Epithelial cell of prostate (primary cell): ENCODE measurements at regions not wholly inside any gene's neighbourhood (a gene's known extent, or its start where the extent isn't known, plus 50 kb on each side); places are given as distances from the start of the nearest gene placed in this dataset.
A peak's percentile ranks its signal among the peaks of the same experiment; 100 is the strongest.

Experiments used
- DNase-seq: peaks from one replicate; pipeline ENCODE4 v3.0.0-alpha.2; 2011; ENCODE audit warnings: low read depth, low spot score
- H3K27ac ChIP-seq: fragments of 450-650 bp; 2 replicates; pipeline ENCODE4 v1.5.1; 2017; ENCODE audit warnings: mild to moderate bottlenecking

GRCh38 chr3:174749143-174749542 is 110.0 kb upstream of the NAALADL2 start:
- no peak overlapping the region for H3K27ac ChIP-seq
- DNase-seq, result no peak

- DNase-seq, result no peak
- H3K27ac ChIP-seq, result no peak overlapping the region
Observed at GRCh38 chr3:174755833-174756829, 103.0 kb upstream of the NAALADL2 start.

- DNase-seq, result no peak
- no peak overlapping the region for H3K27ac ChIP-seq
Observed at GRCh38 chr3:174758943-174759342, 100.2 kb upstream of the NAALADL2 start.

- no peak for DNase-seq
- peak overlapping the region; percentile 43 for H3K27ac ChIP-seq
Observed at GRCh38 chr3:174767406-174767805, 91.7 kb upstream of the NAALADL2 start.

GRCh38 chr3:174767853-174768382 is 91.2 kb upstream of the NAALADL2 start:
- peak; percentile 31 for DNase-seq

GRCh38 chr3:174769171-174769570 is 90.0 kb upstream of the NAALADL2 start:
- DNase-seq, result no peak
- no peak overlapping the region for H3K27ac ChIP-seq

More at GRCh38 chr3:174767853-174768382, 91.2 kb upstream of the NAALADL2 start:
- H3K27ac ChIP-seq, result peak overlapping the region; percentile 43

GRCh38 chr3:174775603-174776002 is 83.5 kb upstream of the NAALADL2 start:
- H3K27ac ChIP-seq, result peak overlapping the region; percentile 54
- no peak for DNase-seq

- peak; percentile 65 for DNase-seq
- H3K27ac ChIP-seq, result peak overlapping the region; percentile 54
Observed at GRCh38 chr3:174776123-174776522, 83.0 kb upstream of the NAALADL2 start.

- DNase-seq, result no peak
- peak overlapping the region; percentile 54 for H3K27ac ChIP-seq
Observed at GRCh38 chr3:174776636-174777035, 82.5 kb upstream of the NAALADL2 start.

GRCh38 chr3:174777813-174778212 is 81.3 kb upstream of the NAALADL2 start:
- DNase-seq, result no peak
- H3K27ac ChIP-seq, result no peak overlapping the region

- no peak for DNase-seq
- H3K27ac ChIP-seq, result peak overlapping the region; percentile 54
Observed at GRCh38 chr3:174783502-174783901, 75.6 kb upstream of the NAALADL2 start.

GRCh38 chr3:174784206-174784934 is 74.8 kb upstream of the NAALADL2 start:
- H3K27ac ChIP-seq, result peak overlapping the region; percentile 54
- peak; percentile 3 for DNase-seq

- no peak for DNase-seq
Observed at GRCh38 chr3:174786825-174787224, 72.3 kb upstream of the NAALADL2 start.

GRCh38 chr3:174791161-174791560 is 68.0 kb upstream of the NAALADL2 start:
- H3K27ac ChIP-seq, result no peak overlapping the region
- DNase-seq, result no peak

More at GRCh38 chr3:174786825-174787224, 72.3 kb upstream of the NAALADL2 start:
- H3K27ac ChIP-seq, result no peak overlapping the region

GRCh38 chr3:174792864-174793263 is 66.3 kb upstream of the NAALADL2 start:
- no peak for DNase-seq
- no peak overlapping the region for H3K27ac ChIP-seq
